ENCODE measurements at regions not wholly inside any gene's neighbourhood (a gene's known extent, or its start where the extent isn't known, plus 50 kb on each side); places are given as distances from the start of the nearest gene placed in this dataset.

GRCh38 chr6:120951258-120951657, 383.0 kb downstream of the TBC1D32 start:
- TF ChIP-seq, protein P1, sequence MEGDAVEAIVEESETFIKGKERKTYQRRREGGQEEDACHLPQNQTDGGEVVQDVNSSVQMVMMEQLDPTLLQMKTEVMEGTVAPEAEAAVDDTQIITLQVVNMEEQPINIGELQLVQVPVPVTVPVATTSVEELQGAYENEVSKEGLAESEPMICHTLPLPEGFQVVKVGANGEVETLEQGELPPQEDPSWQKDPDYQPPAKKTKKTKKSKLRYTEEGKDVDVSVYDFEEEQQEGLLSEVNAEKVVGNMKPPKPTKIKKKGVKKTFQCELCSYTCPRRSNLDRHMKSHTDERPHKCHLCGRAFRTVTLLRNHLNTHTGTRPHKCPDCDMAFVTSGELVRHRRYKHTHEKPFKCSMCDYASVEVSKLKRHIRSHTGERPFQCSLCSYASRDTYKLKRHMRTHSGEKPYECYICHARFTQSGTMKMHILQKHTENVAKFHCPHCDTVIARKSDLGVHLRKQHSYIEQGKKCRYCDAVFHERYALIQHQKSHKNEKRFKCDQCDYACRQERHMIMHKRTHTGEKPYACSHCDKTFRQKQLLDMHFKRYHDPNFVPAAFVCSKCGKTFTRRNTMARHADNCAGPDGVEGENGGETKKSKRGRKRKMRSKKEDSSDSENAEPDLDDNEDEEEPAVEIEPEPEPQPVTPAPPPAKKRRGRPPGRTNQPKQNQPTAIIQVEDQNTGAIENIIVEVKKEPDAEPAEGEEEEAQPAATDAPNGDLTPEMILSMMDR (IDR thresholded peaks at IDR 0.05): no peak
- TF ChIP-seq POLR2A (IDR thresholded peaks at IDR 0.05): no peak

All from sigmoid colon (tissue), 3 donors.